Heart left ventricle (tissue), 13 donors: ENCODE measurements at regions not wholly inside any gene's neighbourhood (a gene's known extent, or its start where the extent isn't known, plus 50 kb on each side); places are given as distances from the start of the nearest gene placed in this dataset.
"Not testable (repeated sequence)": the region's sequence is repeated elsewhere in the genome, so short reads cannot be mapped to it uniquely, and the experiment has no call there.

Experiments used
- CTCF ChIP-seq, 12 donors: fragments of 200-600 bp; sonication (generic) in 4 of 12; IDR thresholded peaks; one replicate each; pipeline versions ENCODE4 v1.5.0 to v1.8.0; 2018 to 2022; ENCODE audit warnings: antibody characterized with exemption in 12 of 12, mild to moderate bottlenecking in 5 of 12
- POLR2A ChIP-seq, 2 donors: fragments of 450-650 bp; IDR thresholded peaks; one replicate each; pipeline ENCODE4 v1.6.1; 2017; ENCODE audit warnings: antibody characterized with exemption in 2 of 2, mild to moderate bottlenecking in 2 of 2, moderate library complexity in 2 of 2
- donor health status: ischemic (EF 13 %, LVEDD 7.1; RV severe dilation, severe dysfunction).
- donor health status: DM: no; HTN: yes; CAD: no.
- donor health status: DM: no; HTN: no; CAD: no.
- donor health status: ischemic (EF 25% LVEDD 6.9; RV normal size, moderate dysfunction).
- donor health status: ischemic (EF 25% LVEDD 5.7; RV mildly dilated, moderate dysfunction).
- donor health status: ischemic (EF 35%, LVEDD 5.7; RV mildly dilated, moderate dysfunction).
- donor health status: nonischemic (EF 11% LVEDD 7.7; RV severe dilation, severe dysfunction).
- donor health status: DM: yes; HTN: yes; CAD: no.
- donor health status: PGD.
- donor health status: ischemic (EF 29% LVEDD 5.4; RV normal size, mild dysfunction).
- donor health status: nonischemic (EF 23%, LVEDD 6.1; RV moderate dilation, normal function).

- TF ChIP-seq CTCF, POLR2A (IDR thresholded peaks at IDR 0.05): not testable (repeated sequence)
These were observed 301.5 kb upstream of the MAGEB16 start for GRCh38 chrX:35496671-35497070.
